ENCODE measurements at regions not wholly inside any gene's neighbourhood (a gene's known extent, or its start where the extent isn't known, plus 50 kb on each side); places are given as distances from the start of the nearest gene placed in this dataset.

GRCh38 chr12:60290532-60290931 lies 694.7 kb downstream of the SLC16A7 start:
- in situ Hi-C loops (cut with MboI; ENCODE audit: low sequenced_read_pairs) = no loop called here

GRCh38 chr12:60308366-60308991 lies 712.6 kb downstream of the SLC16A7 start:
- in situ Hi-C loops (cut with MboI; ENCODE audit: low sequenced_read_pairs) = no loop called here

DNA sequence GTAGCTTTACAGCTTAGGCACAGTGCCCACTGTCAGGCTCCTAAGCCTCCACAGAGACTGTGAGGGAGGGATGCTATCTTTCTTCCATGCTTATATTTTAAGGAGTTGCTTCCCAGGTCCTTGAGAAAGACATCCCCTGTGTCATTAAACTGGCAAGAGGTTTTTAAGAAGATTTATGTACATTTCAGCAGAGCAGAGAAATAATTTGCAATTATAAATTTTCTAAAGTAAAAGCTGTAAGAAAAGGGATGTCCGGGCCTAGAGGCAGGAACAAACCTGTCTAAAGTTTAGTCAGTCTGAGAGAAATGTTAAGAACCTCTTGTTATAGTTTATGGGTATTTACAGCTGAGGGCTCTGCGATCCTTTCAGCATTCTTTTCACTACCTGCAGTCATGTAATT lies 716.1 kb downstream of the SLC16A7 start:
- in situ Hi-C loops (cut with MboI; ENCODE audit: low sequenced_read_pairs) = no loop called here

GRCh38 chr12:60317361-60317760 lies 721.5 kb downstream of the SLC16A7 start:
- in situ Hi-C loops (cut with MboI; ENCODE audit: low sequenced_read_pairs) = no loop called here

- in situ Hi-C loops (cut with MboI; ENCODE audit: low sequenced_read_pairs) = no loop called here
Observed at GRCh38 chr12:60324746-60325145, 728.9 kb downstream of the SLC16A7 start.

GRCh38 chr12:60333461-60333860 lies 737.6 kb downstream of the SLC16A7 start:
- in situ Hi-C loops (cut with MboI; ENCODE audit: low sequenced_read_pairs) = no loop called here

GRCh38 chr12:60335745-60336144 lies 739.9 kb downstream of the SLC16A7 start:
- in situ Hi-C loops (cut with MboI; ENCODE audit: low sequenced_read_pairs) = no loop called here

DNA sequence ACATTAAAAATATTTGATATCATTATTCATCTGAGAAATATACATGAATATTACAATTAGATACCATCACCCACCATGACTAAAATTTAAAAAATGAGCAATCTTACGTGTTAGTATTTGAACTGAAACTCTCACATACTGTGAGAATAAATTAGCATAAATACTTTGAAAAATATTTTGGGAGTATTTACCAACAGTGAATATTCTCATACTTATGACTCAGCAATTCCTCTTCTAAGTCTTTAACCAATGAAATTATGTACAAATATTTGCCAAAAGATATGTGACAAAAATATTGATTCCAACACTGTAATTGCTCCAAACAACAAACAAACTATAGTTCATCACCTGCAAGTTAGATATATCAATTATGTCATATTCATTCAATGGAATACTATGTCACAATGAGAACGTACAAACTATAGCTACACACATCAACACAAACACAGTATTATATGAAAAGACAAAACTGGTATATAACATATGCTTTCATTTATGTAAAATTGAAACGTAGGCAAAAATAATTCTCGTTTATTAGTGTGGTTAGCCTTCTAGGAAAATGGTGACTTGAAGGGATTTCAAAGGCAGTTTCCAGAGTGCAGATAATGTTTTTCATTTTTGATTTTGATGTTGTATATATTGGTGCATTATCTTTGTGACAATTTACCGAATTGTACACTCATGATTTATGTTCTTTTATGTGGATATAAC lies 742.2 kb downstream of the SLC16A7 start:
- in situ Hi-C loops (cut with MboI; ENCODE audit: low sequenced_read_pairs) = no loop called here

GRCh38 chr12:60345442-60345841 lies 749.6 kb downstream of the SLC16A7 start:
- in situ Hi-C loops (cut with MboI; ENCODE audit: low sequenced_read_pairs) = no loop called here

DNA sequence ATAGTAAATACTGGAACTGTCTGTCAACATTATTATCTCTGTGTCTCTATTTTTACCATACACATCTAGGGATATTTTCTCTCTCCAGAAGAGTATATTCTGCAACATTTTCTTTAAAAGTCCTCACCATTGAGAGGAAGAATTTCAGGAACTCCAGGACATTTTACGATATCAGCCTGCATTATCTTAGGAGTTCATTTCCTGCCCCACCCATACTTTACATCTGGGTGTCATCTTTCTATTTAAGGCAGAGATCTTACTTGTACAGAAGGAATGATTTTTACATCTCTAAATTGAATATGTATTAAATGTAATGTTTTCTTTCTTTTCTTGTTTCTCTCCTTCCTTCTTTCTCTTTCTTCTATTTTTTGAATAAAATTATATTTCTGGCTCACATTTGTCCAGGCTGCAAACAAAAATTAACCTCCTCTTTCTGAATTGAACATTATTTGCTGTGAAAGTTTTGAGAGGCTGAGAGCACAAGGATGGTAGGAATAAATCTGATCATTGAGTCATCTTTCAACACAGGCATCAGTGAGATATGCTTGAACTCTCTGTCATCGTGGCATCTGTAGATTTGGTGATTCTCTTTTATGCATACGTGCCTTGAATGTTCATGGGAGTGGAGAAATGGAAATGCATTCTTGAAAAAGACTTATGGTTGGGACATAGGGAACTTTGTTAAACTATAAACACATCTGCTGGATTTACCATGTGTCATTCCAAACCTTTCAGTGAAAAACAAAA lies 753.6 kb downstream of the SLC16A7 start:
- in situ Hi-C loops (cut with MboI; ENCODE audit: low sequenced_read_pairs) = no loop called here

GRCh38 chr12:60387356-60387755 lies 791.5 kb downstream of the SLC16A7 start:
- in situ Hi-C loops (cut with MboI; ENCODE audit: low sequenced_read_pairs) = no loop called here

- in situ Hi-C loops (cut with MboI; ENCODE audit: low sequenced_read_pairs) = no loop called here
Observed at GRCh38 chr12:60391051-60391450, 795.2 kb downstream of the SLC16A7 start.

- in situ Hi-C loops (cut with MboI; ENCODE audit: low sequenced_read_pairs) = no loop called here
Observed at GRCh38 chr12:60391791-60392190, 796.0 kb downstream of the SLC16A7 start.

DNA sequence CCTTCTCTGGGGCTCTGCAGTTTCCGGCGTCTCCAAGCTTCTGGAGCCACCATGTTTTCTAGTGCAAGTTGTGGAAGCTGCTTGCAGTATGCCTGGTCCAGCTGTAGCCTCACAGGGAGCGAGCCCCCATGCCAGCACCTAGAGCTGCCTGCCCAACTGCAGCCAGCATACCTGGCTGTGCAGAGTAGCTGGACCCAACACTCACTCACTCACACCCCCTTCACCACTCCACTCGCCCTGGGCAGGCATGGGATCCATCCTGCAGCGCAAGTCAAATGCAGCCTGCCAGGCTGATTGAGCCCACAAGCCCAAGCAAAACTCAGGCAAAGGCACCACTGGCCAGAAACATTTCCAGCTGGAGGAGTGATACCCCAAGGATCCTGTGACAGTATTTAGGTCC lies 797.3 kb downstream of the SLC16A7 start:
- in situ Hi-C loops (cut with MboI; ENCODE audit: low sequenced_read_pairs) = no loop called here

GRCh38 chr12:60394665-60395064 lies 798.8 kb downstream of the SLC16A7 start:
- in situ Hi-C loops (cut with MboI; ENCODE audit: low sequenced_read_pairs) = no loop called here

GRCh38 chr12:60398547-60398946 lies 802.7 kb downstream of the SLC16A7 start:
- in situ Hi-C loops (cut with MboI; ENCODE audit: low sequenced_read_pairs) = no loop called here

GRCh38 chr12:60399064-60399463 lies 803.2 kb downstream of the SLC16A7 start:
- in situ Hi-C loops (cut with MboI; ENCODE audit: low sequenced_read_pairs) = no loop called here

DNA sequence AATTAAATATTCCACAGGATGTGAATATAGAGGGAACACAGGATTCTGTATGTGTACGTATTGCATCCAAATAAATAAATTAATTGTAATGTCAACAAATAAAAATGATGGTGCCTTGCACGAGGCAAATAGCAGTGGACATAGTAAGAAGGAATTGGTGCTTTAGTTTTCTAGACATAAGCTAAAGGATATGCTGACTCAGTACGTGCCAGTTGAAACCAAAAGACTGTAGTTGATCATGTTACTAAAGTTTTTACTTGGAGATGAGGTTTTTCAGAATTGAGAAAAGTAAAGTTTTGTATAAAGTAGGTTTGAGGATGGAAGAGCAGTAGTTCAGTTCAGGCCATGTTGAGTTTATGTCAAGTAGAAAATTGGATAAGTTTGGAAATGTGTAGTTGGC lies 807.2 kb downstream of the SLC16A7 start:
- in situ Hi-C loops (cut with MboI; ENCODE audit: low sequenced_read_pairs) = no loop called here

- in situ Hi-C loops (cut with MboI; ENCODE audit: low sequenced_read_pairs) = no loop called here
Observed at GRCh38 chr12:60415351-60415750, 819.5 kb downstream of the SLC16A7 start.

- in situ Hi-C loops (cut with MboI; ENCODE audit: low sequenced_read_pairs) = no loop called here
Observed at GRCh38 chr12:60419986-60420385, 824.2 kb downstream of the SLC16A7 start.

GRCh38 chr12:60421741-60422140 lies 825.9 kb downstream of the SLC16A7 start:
- in situ Hi-C loops (cut with MboI; ENCODE audit: low sequenced_read_pairs) = no loop called here

DNA sequence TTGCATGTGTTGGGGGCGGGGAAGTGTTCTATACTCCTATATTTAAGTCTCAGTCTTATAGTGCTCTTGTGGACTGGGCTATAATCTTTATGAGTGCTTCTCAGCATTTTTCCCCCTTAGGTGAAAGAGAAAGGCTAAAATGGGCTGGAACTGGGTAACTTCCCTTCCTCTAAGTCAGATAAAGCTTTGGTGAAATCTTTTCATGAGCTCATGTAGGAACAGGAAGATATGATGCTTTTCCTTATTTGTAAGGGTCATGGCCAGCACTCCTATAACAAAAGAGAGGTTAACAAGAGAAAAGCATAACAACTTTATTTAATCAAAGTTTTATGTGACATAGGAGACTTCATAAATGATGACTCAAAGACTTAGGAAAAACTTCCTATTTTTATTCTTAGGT lies 841.5 kb downstream of the SLC16A7 start:
- in situ Hi-C loops (cut with MboI; ENCODE audit: low sequenced_read_pairs) = no loop called here

Data from HL-60/S4 treated with phorbol 12-myristate 13-acetate at 8.2 ng/mL for 4 days and 3 days (cell line).